K562 (cell line): ENCODE measurements at regions not wholly inside any gene's neighbourhood (a gene's known extent, or its start where the extent isn't known, plus 50 kb on each side); places are given as distances from the start of the nearest gene placed in this dataset.
A peak's percentile ranks its signal among the peaks of the same experiment; 100 is the strongest.

Source experiments
- ATAC-seq: fragments of 200-7000 bp; cut with Tn5 transposase; 3 replicates; pipeline ENCODE4 v1.9.1; 2020; ENCODE audit warnings: moderate library complexity
- BruUV-seq: library from RNA; stranded (reverse); fragments of 400-500 nt; replicated peaks from 2 replicates; lab custom pipeline; 2021; lab: Mats Ljungman, UMichigan
- CTCF ChIA-PET: fragments of 300-600 bp; formaldehyde crosslinking; extraction: SDS; loops from one replicate; lab custom pipeline; 2021; ENCODE audit warnings: low intra/inter-chr PET ratio; lab: Yijun Ruan, JAX
- POLR2A ChIA-PET: fragments of 300-600, 350-650 bp; sonication (Branson Sonifier 250); formaldehyde crosslinking; extraction: SDS; loops from one replicate; lab custom pipeline; 2021; ENCODE audit warnings: antibody characterized with exemption, inconsistent platforms; lab: Yijun Ruan, JAX
- DNase-seq, 4 experiments: peaks; one replicate each; pipeline versions ENCODE4 v3.0.0 to v3.0.0-alpha.2; 2011 to 2018; ENCODE audit warnings: low spot score in 3 of 4, mixed read lengths in 3 of 4; ENCODE audit errors: extremely low read depth in 1 of 4
- FAIRE-seq: peaks from 2 replicates; lab custom pipeline; 2011; peaks lifted over from hg19 to GRCh38; lab: Jason Lieb, UNC
- H2AFZ ChIP-seq: 2 replicates; pipeline ENCODE4 v1.6.0; 2011; ENCODE audit warnings: low read depth, low read length, control low read depth, inconsistent platforms
- H3K27ac ChIP-seq: fragments of 200-600 bp; 3 replicates; pipeline ENCODE4 v1.8.0; 2011; ENCODE audit warnings: low read depth, mild to moderate bottlenecking, control low read depth, inconsistent platforms, low read length, moderate library complexity, mixed read lengths; ENCODE audit errors: extremely low read depth
- H3K27me3 ChIP-seq, 2 experiments: fragments of 300-600 bp in 1 of 2; 2 replicates in 1 of 2; 3 replicates in 1 of 2; pipeline versions ENCODE4 v1.6.0 to v1.8.0; 2011; ENCODE audit warnings: inconsistent platforms in 2 of 2, low read length in 2 of 2, mild to moderate bottlenecking in 1 of 2, mixed read lengths in 1 of 2, moderate library complexity in 1 of 2; ENCODE audit not compliant: control insufficient read depth in 2 of 2, insufficient read depth in 2 of 2
- H3K36me3 ChIP-seq: fragments of 300-600 bp; 3 replicates; pipeline ENCODE4 v1.8.0; 2011; ENCODE audit warnings: mild to moderate bottlenecking, low read length, inconsistent platforms; ENCODE audit not compliant: control insufficient read depth, insufficient read depth
- H3K4me1 ChIP-seq, 2 experiments: fragments of 200-600 bp in 1 of 2; replicated peaks in 1 of 2; 2 replicates in 1 of 2; 3 replicates in 1 of 2; pipeline versions ENCODE4 v1.5.1 to v1.8.0; 2011; ENCODE audit warnings: inconsistent platforms in 2 of 2, low read length in 2 of 2, mild to moderate bottlenecking in 1 of 2, mixed read lengths in 1 of 2, moderate library complexity in 1 of 2; ENCODE audit not compliant: control insufficient read depth in 2 of 2, insufficient read depth in 2 of 2
- H3K4me2 ChIP-seq: 2 replicates; pipeline ENCODE4 v1.6.1; 2011; ENCODE audit warnings: low read length, control low read depth, inconsistent platforms, mixed read lengths; ENCODE audit not compliant: insufficient read depth
- H3K4me3 ChIP-seq: fragments of 200-600 bp; sonication (generic), shearing (Covaris generic); 2 replicates; pipeline ENCODE4 v1.5.1; 2016; ENCODE audit warnings: control low read depth, inconsistent platforms
- H3K79me2 ChIP-seq: fragments of 200-600 bp; 3 replicates; pipeline ENCODE4 v1.8.0; 2011; ENCODE audit warnings: low read length, inconsistent platforms; ENCODE audit not compliant: control insufficient read depth, insufficient read depth
- H3K9ac ChIP-seq, 2 experiments: 2 replicates each; pipeline versions ENCODE4 v1.6.0 to v1.6.1; 2011; ENCODE audit warnings: low read depth in 2 of 2, low read length in 2 of 2, control low read depth in 1 of 2, inconsistent platforms in 1 of 2, mild to moderate bottlenecking in 1 of 2, mixed read lengths in 1 of 2; ENCODE audit not compliant: insufficient read depth in 1 of 2
- H3K9me1 ChIP-seq: one replicate; pipeline ENCODE4 v1.6.0; 2011; ENCODE audit warnings: inconsistent platforms, mild to moderate bottlenecking, low read length, moderate library complexity; ENCODE audit not compliant: control insufficient read depth, insufficient read depth
- H3K9me3 ChIP-seq: replicated peaks from 2 replicates; pipeline ENCODE4 v1.5.1; 2011; ENCODE audit warnings: low read depth, low read length, inconsistent platforms; ENCODE audit not compliant: control insufficient read depth, insufficient read depth
- H4K20me1 ChIP-seq: replicated peaks from 2 replicates; pipeline ENCODE4 v1.6.1; 2011; ENCODE audit warnings: low read length, inconsistent platforms, mixed read lengths; ENCODE audit not compliant: control insufficient read depth, insufficient read depth
- ARID1B ChIP-seq: fragments of 450-650 bp; IDR thresholded peaks from 2 replicates; pipeline ENCODE4 v1.6.1; 2016; ENCODE audit warnings: antibody characterized with exemption, mild to moderate bottlenecking, inconsistent platforms
- BDP1 ChIP-seq: IDR thresholded peaks from 3 replicates; pipeline ENCODE4 v1.6.1; 2011; ENCODE audit not compliant: insufficient read length, insufficient read depth
- EP400 ChIP-seq: fragments of 450-650 bp; IDR thresholded peaks from 2 replicates; pipeline ENCODE4 v1.6.1; 2017; ENCODE audit warnings: antibody characterized with exemption, mild to moderate bottlenecking, moderate library complexity
- RAD21 ChIP-seq, 2 experiments: fragments of 250-450 bp in 1 of 2; fragments of 450-650 bp in 1 of 2; sonication (Bioruptor Pico) in 1 of 2; formaldehyde crosslinking in 1 of 2; IDR thresholded peaks in 1 of 2; conservative IDR thresholded peaks in 1 of 2; 2 replicates each; pipeline versions ENCODE4 v1.4.0 to v1.8.0; 2020 to 2022; ENCODE audit warnings: mild to moderate bottlenecking in 2 of 2, moderate library complexity in 1 of 2
- RBM17 ChIP-seq: fragments of 200-400 bp; formaldehyde crosslinking; IDR thresholded peaks from 2 replicates; pipeline ENCODE4 v1.6.1; 2017; ENCODE audit warnings: low read depth, mild to moderate bottlenecking, low read length, borderline replicate concordance
- STAT5A ChIP-seq: IDR thresholded peaks from 2 replicates; pipeline ENCODE4 v1.6.1; 2012; ENCODE audit warnings: low read length, inconsistent platforms, borderline replicate concordance
- ZKSCAN1 ChIP-seq: fragments of 150-350 bp; IDR thresholded peaks from 2 replicates; pipeline ENCODE4 v1.6.1; 2016; ENCODE audit warnings: low read depth, low read length
- WGBS: fragments of 100-300 bp; shearing (Covaris generic); methylation state at CpG from one replicate; pipeline ENCODE4 v1.1.6; 2016; ENCODE audit warnings: low coverage, mixed read lengths; ENCODE audit not compliant: insufficient coverage; ENCODE audit errors: missing lambda C conversion rate; 5-methylcytosine and 5-hydroxymethylcytosine counted together
- in situ Hi-C: fragments of 300-500 bp; cut with MboI; formaldehyde crosslinking; loops from 4 replicates; pipeline ENCODE4 v1.15.0; 2018; ENCODE audit warnings: inconsistent platforms, mixed read lengths
- intact Hi-C: fragments of 100-400 bp; cut with micrococcal nuclease; formaldehyde crosslinking; loops from 2 replicates; pipeline ENCODE4 v1.14.2; 2022

DNA sequence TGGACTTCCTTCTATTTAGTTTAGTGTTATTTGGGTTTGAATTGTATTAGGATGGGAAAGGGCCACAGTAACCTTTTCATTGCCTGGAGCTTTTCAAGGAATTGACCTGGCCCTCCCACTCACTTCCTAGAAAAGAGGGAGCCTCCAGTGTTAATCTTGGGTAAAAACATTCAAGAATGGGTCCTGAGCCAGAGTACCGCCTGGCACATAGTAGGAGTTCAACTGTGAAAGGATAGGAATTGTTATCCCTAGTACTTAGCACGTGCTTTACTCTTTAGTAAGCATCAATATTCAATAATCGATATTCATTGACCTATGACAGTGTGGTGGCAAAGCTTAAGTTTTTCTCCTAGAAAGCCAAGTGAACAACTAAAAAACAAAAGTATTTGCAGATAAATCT lies 179.9 kb downstream of the IRS1 start:
- no peak for FAIRE-seq
- ChIA-PET POLR2A (no interaction called here), CTCF (no interaction called here)
- peak in 1 of 4 experiments; percentile 33 for DNase-seq
- Histone ChIP-seq H3K4me2 (no peak overlapping the region), H2AFZ (no peak overlapping the region), H3K9me1 (no peaks in the 10 kb centered on the region), H3K36me3 (no peaks in the 10 kb centered on the region), H3K4me1 (no peaks in the 10 kb centered on the region; a peak in 1 of 5 replicates), H4K20me1 (no peaks in the 10 kb centered on the region), H3K27ac (no peak overlapping the region), H3K9ac (no peak overlapping the region), H3K79me2 (no peaks in the 10 kb centered on the region), H3K27me3 (no peaks in the 10 kb centered on the region), H3K4me3 (no peak overlapping the region), H3K9me3 (no peaks in the 10 kb centered on the region)
- intact Hi-C loops (no loop called here), in situ Hi-C loops (no loop called here)
- WGBS: 0% methylated on average over 3 of the region's 3 CpGs
- no peak for ATAC-seq
- no peak for TF ChIP-seq BDP1
- TF ChIP-seq RAD21 (CRISPR knock-in tag; conservative IDR thresholded peaks at IDR 0.05 in 1 of 2, IDR thresholded peaks at IDR 0.05 in 1 of 2): no peak
- 0 out of 2 replicates have a peak, but pooled peaks have one; percentile 17 for TF ChIP-seq ARID1B
- TF ChIP-seq EP400: no peak
- peak; percentile 93 for TF ChIP-seq ZKSCAN1
- 0 out of 2 replicates have a peak, but pooled peaks have one; percentile 17 for TF ChIP-seq STAT5A
- TF ChIP-seq RBM17: no peak
- BruUV-seq: no TSS peak
